ENCODE measurements at regions not wholly inside any gene's neighbourhood (a gene's known extent, or its start where the extent isn't known, plus 50 kb on each side); places are given as distances from the start of the nearest gene placed in this dataset.

GRCh38 chr6:44717431-44717830 lies 329.9 kb downstream of the CDC5L start:
- H3K36me3 ChIP-seq: no peaks in the 10 kb centered on the region
- H3K4me1 ChIP-seq: peaks cover 9% of the 10 kb centered on the region
- H3K9me3 ChIP-seq: no peaks in the 10 kb centered on the region
- intact Hi-C loops (cut with DNase I): no loop called here
- no peak overlapping the region for H3K27ac ChIP-seq
- no peak overlapping the region for H3K4me3 ChIP-seq
- DNase-seq (ENCODE audit: extremely low spot score in 2 of 2): no peak
- H3K27me3 ChIP-seq: no peaks in the 10 kb centered on the region
- no peak for TF ChIP-seq POLR2A (IDR thresholded peaks at IDR 0.05)
- TF ChIP-seq CTCF (IDR thresholded peaks at IDR 0.05): no peak
- no peak for TF ChIP-seq POLR2AphosphoS5 (IDR thresholded peaks at IDR 0.05; ENCODE audit: insufficient read depth in 1 of 2, low read depth in 1 of 2)

- no peaks in the 10 kb centered on the region for H3K4me1 ChIP-seq
- DNase-seq (ENCODE audit: extremely low spot score in 2 of 2): no peak
- TF ChIP-seq POLR2A (IDR thresholded peaks at IDR 0.05): no peak
- TF ChIP-seq POLR2AphosphoS5 (IDR thresholded peaks at IDR 0.05; ENCODE audit: insufficient read depth in 1 of 2, low read depth in 1 of 2): no peak
- TF ChIP-seq CTCF (IDR thresholded peaks at IDR 0.05): no peak
- H3K27ac ChIP-seq: no peak overlapping the region
- intact Hi-C loops (cut with DNase I): no loop called here
- no peaks in the 10 kb centered on the region for H3K9me3 ChIP-seq
- no peaks in the 10 kb centered on the region for H3K27me3 ChIP-seq
- no peaks in the 10 kb centered on the region for H3K36me3 ChIP-seq
- no peak overlapping the region for H3K4me3 ChIP-seq
Observed at GRCh38 chr6:44721954-44722578, 334.6 kb downstream of the CDC5L start.

- no peak for DNase-seq (ENCODE audit: extremely low spot score in 2 of 2)
- TF ChIP-seq POLR2AphosphoS5 (IDR thresholded peaks at IDR 0.05; ENCODE audit: insufficient read depth in 1 of 2, low read depth in 1 of 2) (no peak), CTCF (IDR thresholded peaks at IDR 0.05) (no peak), POLR2A (IDR thresholded peaks at IDR 0.05) (no peak)
- Histone ChIP-seq H3K4me3 (no peak overlapping the region), H3K27me3 (no peaks in the 10 kb centered on the region), H3K4me1 (no peaks in the 10 kb centered on the region), H3K27ac (no peak overlapping the region), H3K36me3 (no peaks in the 10 kb centered on the region), H3K9me3 (no peaks in the 10 kb centered on the region)
- intact Hi-C loops (cut with DNase I): no loop called here
Observed at GRCh38 chr6:44722736-44723135, 335.2 kb downstream of the CDC5L start.

- DNase-seq (ENCODE audit: extremely low spot score in 2 of 2): no peak
- TF ChIP-seq POLR2A (IDR thresholded peaks at IDR 0.05) (no peak), POLR2AphosphoS5 (IDR thresholded peaks at IDR 0.05; ENCODE audit: insufficient read depth in 1 of 2, low read depth in 1 of 2) (no peak), CTCF (IDR thresholded peaks at IDR 0.05) (no peak)
- H3K27ac ChIP-seq: no peak overlapping the region
- no peaks in the 10 kb centered on the region for H3K4me1 ChIP-seq
- intact Hi-C loops (cut with DNase I): no loop called here
- H3K36me3 ChIP-seq: no peaks in the 10 kb centered on the region
- no peaks in the 10 kb centered on the region for H3K27me3 ChIP-seq
- H3K9me3 ChIP-seq: no peaks in the 10 kb centered on the region
- H3K4me3 ChIP-seq: no peak overlapping the region
Observed at GRCh38 chr6:44723439-44724197, 336.1 kb downstream of the CDC5L start.

- H3K27ac ChIP-seq: no peak overlapping the region
- H3K4me1 ChIP-seq: no peaks in the 10 kb centered on the region
- H3K4me3 ChIP-seq: no peak overlapping the region
- H3K27me3 ChIP-seq: no peaks in the 10 kb centered on the region
- intact Hi-C loops (cut with DNase I): no loop called here
- no peaks in the 10 kb centered on the region for H3K36me3 ChIP-seq
- no peaks in the 10 kb centered on the region for H3K9me3 ChIP-seq
- no peak for TF ChIP-seq POLR2AphosphoS5 (IDR thresholded peaks at IDR 0.05; ENCODE audit: insufficient read depth in 1 of 2, low read depth in 1 of 2)
- TF ChIP-seq POLR2A (IDR thresholded peaks at IDR 0.05): no peak
- no peak for TF ChIP-seq CTCF (IDR thresholded peaks at IDR 0.05)
- no peak for DNase-seq (ENCODE audit: extremely low spot score in 2 of 2)
Observed at GRCh38 chr6:44725070-44725469, 337.6 kb downstream of the CDC5L start.

Data from vagina (tissue), 2 donors.